ENCODE measurements at regions not wholly inside any gene's neighbourhood (a gene's known extent, or its start where the extent isn't known, plus 50 kb on each side); places are given as distances from the start of the nearest gene placed in this dataset.

- TF ChIP-seq CTCF (IDR thresholded peaks at IDR 0.05; ENCODE audit: low read depth, low read length, poor library complexity, severe bottlenecking) (no peak), EZH2phosphoT487 (IDR thresholded peaks at IDR 0.05; ENCODE audit: borderline replicate concordance, low read length) (no peak)
Observed at GRCh38 chr2:222799262-222799918, 61.4 kb upstream of the ACSL3 start.
